T-helper 2 cell (primary cell): ENCODE measurements at regions not wholly inside any gene's neighbourhood (a gene's known extent, or its start where the extent isn't known, plus 50 kb on each side); places are given as distances from the start of the nearest gene placed in this dataset.
A peak's percentile ranks its signal among the peaks of the same experiment; 100 is the strongest.

ENCODE experiments used
- DNase-seq, 5 experiments: peaks; one replicate each; pipeline versions ENCODE4 v3.0.0 to v3.0.0-alpha.2; 2012 to 2022

- no peak for DNase-seq
Observed at GRCh38 chr1:72606216-72606810, 324.0 kb upstream of the NEGR1 start.

- DNase-seq: no peak
Observed at GRCh38 chr1:72601035-72601674, 318.8 kb upstream of the NEGR1 start.

GRCh38 chr1:72586023-72586685 is 303.8 kb upstream of the NEGR1 start:
- no peak for DNase-seq

- DNase-seq: no peak
Observed at GRCh38 chr1:72579629-72580028, 297.3 kb upstream of the NEGR1 start.

GRCh38 chr1:72570815-72571214 is 288.5 kb upstream of the NEGR1 start:
- no peak for DNase-seq

- DNase-seq: peak in 1 of 5 experiments; percentile 1
Observed at GRCh38 chr1:72568113-72568512, 285.8 kb upstream of the NEGR1 start.

- no peak for DNase-seq
Observed at GRCh38 chr1:72567521-72567920, 285.2 kb upstream of the NEGR1 start.

- DNase-seq: no peak
Observed at GRCh38 chr1:72564749-72565148, 282.4 kb upstream of the NEGR1 start.

- no peak for DNase-seq
Observed at GRCh38 chr1:72557446-72558049, 275.2 kb upstream of the NEGR1 start.

- no peak for DNase-seq
Observed at GRCh38 chr1:72547412-72547811, 265.1 kb upstream of the NEGR1 start.

DNA sequence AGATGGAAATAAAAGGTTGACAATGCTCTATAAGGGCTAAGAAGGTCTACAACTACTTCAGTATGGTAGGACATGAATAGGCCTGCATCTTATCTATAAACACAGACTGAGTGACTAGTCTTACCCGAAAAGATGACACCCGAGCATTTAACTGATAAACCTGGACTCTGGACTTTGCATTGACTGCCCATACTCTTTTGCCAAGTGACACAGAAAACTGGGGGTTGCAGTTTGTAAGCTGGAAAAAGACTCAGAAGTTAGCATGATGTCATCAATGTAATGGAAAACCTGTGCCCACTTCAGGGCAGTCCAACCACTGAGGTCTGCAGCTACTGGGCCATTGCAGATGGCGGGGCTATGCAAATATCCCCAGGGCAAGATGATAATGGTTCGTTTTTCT is 258.3 kb upstream of the NEGR1 start:
- DNase-seq: no peak

GRCh38 chr1:72535470-72535869 is 253.1 kb upstream of the NEGR1 start:
- no peak for DNase-seq

DNA sequence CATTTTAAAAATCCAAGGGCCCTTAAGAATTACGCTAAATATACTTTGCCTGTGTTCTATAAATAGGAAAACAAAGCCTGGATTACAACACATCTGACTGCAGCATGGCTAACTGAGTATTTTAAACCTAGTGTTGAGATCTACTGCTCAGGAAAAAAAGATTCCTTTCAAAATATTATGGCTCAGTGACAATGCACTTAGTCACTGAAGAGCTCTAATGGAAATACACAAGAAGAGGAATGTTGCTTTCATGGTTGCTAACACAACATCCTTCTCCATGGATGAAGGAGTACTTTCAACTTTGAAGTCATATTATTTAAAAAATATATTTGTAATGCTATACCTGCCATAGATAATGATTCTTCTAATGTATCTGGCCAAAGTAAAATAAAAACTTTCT is 248.3 kb upstream of the NEGR1 start:
- no peak for DNase-seq

GRCh38 chr1:72526926-72527325 is 244.6 kb upstream of the NEGR1 start:
- DNase-seq: no peak

DNA sequence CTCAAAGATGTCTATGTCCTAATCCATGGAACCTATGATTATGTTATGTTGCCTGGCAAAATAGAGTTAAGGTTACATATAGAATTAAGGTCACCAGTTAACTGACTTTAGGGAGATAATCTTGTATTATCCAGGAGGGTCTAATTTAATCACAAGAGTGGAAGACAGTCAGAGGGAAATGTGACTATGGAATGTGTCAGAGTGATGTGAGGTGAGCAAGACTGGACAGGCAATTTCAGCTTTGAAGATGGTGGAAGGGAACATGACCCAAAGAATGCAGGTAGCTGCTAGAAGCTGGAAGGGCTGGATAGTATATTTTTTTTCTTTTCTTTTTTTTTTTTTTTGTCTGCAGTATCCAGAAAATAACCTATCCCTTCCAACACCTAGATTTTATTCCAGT is 241.7 kb upstream of the NEGR1 start:
- DNase-seq: no peak

- DNase-seq: no peak
Observed at GRCh38 chr1:72521659-72522058, 239.3 kb upstream of the NEGR1 start.

DNA sequence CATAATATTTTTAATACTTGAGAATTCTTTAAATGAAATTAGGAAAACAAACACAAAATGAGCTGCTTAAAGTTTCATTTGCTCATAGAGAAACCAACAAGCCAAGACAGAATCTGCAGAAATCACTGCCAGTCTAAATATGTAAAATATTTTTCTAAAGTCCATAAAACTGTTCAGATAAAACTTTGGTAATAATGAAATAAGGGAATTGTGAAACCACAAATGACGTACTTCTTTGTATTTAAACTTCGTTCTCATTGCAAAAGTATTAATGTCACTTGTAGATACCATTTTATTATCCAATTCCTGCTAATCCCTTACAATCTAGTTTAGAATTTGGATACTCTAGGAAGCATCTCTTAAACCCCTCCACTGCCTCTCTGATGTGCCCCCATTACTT is 234.5 kb upstream of the NEGR1 start:
- no peak for DNase-seq

- no peak for DNase-seq
Observed at GRCh38 chr1:72516264-72516663, 233.9 kb upstream of the NEGR1 start.

- no peak for DNase-seq
Observed at GRCh38 chr1:72498371-72498770, 216.0 kb upstream of the NEGR1 start.

- no peak for DNase-seq
Observed at GRCh38 chr1:72489801-72490200, 207.5 kb upstream of the NEGR1 start.

DNA sequence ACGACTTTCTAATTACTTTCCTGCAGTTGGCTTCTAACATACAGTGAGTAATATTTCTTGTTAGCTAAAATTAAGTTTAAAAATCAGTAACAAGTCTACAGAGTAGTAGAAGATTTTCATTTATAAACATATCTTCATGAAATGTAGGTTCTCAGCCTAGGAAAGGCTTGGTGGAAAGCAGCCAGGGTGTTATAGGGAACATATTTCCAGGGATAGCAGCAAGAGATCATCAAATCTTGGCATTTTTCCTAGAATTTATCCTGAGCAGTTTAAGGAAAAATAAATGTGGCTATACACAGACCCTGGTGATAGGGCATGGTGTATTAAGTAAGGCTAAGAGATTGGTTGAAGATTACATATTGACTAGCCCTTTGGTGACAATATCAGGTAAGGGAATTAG is 203.5 kb upstream of the NEGR1 start:
- no peak for DNase-seq

- no peak for DNase-seq
Observed at GRCh38 chr1:72483846-72484357, 201.6 kb upstream of the NEGR1 start.

GRCh38 chr1:72482736-72483413 is 200.5 kb upstream of the NEGR1 start:
- DNase-seq: no peak
